AG10803 (cell line): ENCODE measurements at regions not wholly inside any gene's neighbourhood (a gene's known extent, or its start where the extent isn't known, plus 50 kb on each side); places are given as distances from the start of the nearest gene placed in this dataset.

Experiments used
- DNase-seq: peaks from one replicate; pipeline ENCODE4 v3.0.0; 2010; ENCODE audit warnings: low read depth
- H3K4me3 ChIP-seq: 2 replicates; pipeline ENCODE4 v1.5.1; 2011; ENCODE audit warnings: mild to moderate bottlenecking, low read length, control low read depth
- CTCF ChIP-seq: conservative IDR thresholded peaks from 2 replicates; pipeline ENCODE4 v1.5.1; 2011; ENCODE audit warnings: mild to moderate bottlenecking, low read length, control low read depth, inconsistent platforms

GRCh38 chr15:61701455-61701854, 358.8 kb downstream of the VPS13C start:
- DNase-seq = no peak
- no peak overlapping the region for H3K4me3 ChIP-seq
- TF ChIP-seq CTCF = no peak

- DNase-seq = no peak
- no peak for TF ChIP-seq CTCF
Measured at GRCh38 chr15:61700803-61701202, 359.4 kb downstream of the VPS13C start.

GRCh38 chr15:61697796-61698195, 362.5 kb downstream of the VPS13C start:
- DNase-seq = no peak
- no peak overlapping the region for H3K4me3 ChIP-seq
- no peak for TF ChIP-seq CTCF

More at GRCh38 chr15:61700803-61701202, 359.4 kb downstream of the VPS13C start:
- no peak overlapping the region for H3K4me3 ChIP-seq

- no peak for DNase-seq
- TF ChIP-seq CTCF = no peak
- no peak overlapping the region for H3K4me3 ChIP-seq
Measured at GRCh38 chr15:61689067-61689466, 371.2 kb downstream of the VPS13C start.

- DNase-seq = no peak
- TF ChIP-seq CTCF = no peak
- no peak overlapping the region for H3K4me3 ChIP-seq
Measured at GRCh38 chr15:61687651-61688050, 372.6 kb downstream of the VPS13C start.

- DNase-seq = no peak
- no peak overlapping the region for H3K4me3 ChIP-seq
- TF ChIP-seq CTCF = no peak
Measured at GRCh38 chr15:61687124-61687523, 373.1 kb downstream of the VPS13C start.

GRCh38 chr15:61685971-61686370, 374.3 kb downstream of the VPS13C start:
- no peak for TF ChIP-seq CTCF
- no peak for DNase-seq
- no peak overlapping the region for H3K4me3 ChIP-seq
